K562 (cell line): ENCODE measurements at regions not wholly inside any gene's neighbourhood (a gene's known extent, or its start where the extent isn't known, plus 50 kb on each side); places are given as distances from the start of the nearest gene placed in this dataset.

Experiments used
- FOS ChIP-seq: IDR thresholded peaks from 3 replicates; pipeline ENCODE4 v1.6.1; 2011; ENCODE audit not compliant: insufficient read length; ENCODE audit errors: extremely low read depth
- GABPA ChIP-seq: fragments of 200-800 bp; sonication (Bioruptor generic); conservative IDR thresholded peaks from 2 replicates; pipeline ENCODE4 v1.6.1; 2016; ENCODE audit warnings: low read depth, missing genetic modification characterization, missing compliant biosample characterization
- HNRNPK ChIP-seq: fragments of 200-400 bp; formaldehyde crosslinking; IDR thresholded peaks from one replicate; pipeline ENCODE4 v1.6.1; 2018; ENCODE audit warnings: mild to moderate bottlenecking, low read depth, low read length; ENCODE audit not compliant: poor library complexity, severe bottlenecking
- OTX1 ChIP-seq: fragments of 450-650 bp; formaldehyde crosslinking; IDR thresholded peaks from 2 replicates; pipeline ENCODE4 v1.4.0; 2022; ENCODE audit warnings: mild to moderate bottlenecking
- RBFOX2 ChIP-seq: fragments of 200-400 bp; formaldehyde crosslinking; IDR thresholded peaks from 2 replicates; pipeline ENCODE4 v1.6.1; 2017; ENCODE audit warnings: low read depth, mild to moderate bottlenecking, low read length, moderate library complexity
- TRIM24 ChIP-seq, 2 experiments: fragments of 450-650 bp; IDR thresholded peaks; 2 replicates each; pipeline ENCODE4 v1.6.1; 2016
- ZNF217 ChIP-seq: sonication (generic); formaldehyde crosslinking; IDR thresholded peaks from 2 replicates; pipeline ENCODE4 v1.8.0; 2022; ENCODE audit warnings: mild to moderate bottlenecking, missing genetic modification reagents
- ZNF274 ChIP-seq: IDR thresholded peaks from 2 replicates; pipeline ENCODE4 v1.6.1; 2011; ENCODE audit warnings: low read depth, mild to moderate bottlenecking, low read length, moderate library complexity, borderline replicate concordance
- TF ChIP-seq, protein P1 (sequence below), 3 experiments: fragments of 200-800 bp in 1 of 3; fragments of 250-450 bp in 1 of 3; fragments of 450-650 bp in 1 of 3; sonication (Bioruptor Pico) in 1 of 3; sonication (Bioruptor generic) in 1 of 3; formaldehyde crosslinking in 1 of 3; IDR thresholded peaks; 2 replicates each; pipeline versions ENCODE4 v1.6.1 to v1.8.0; 2016 to 2022; ENCODE audit warnings: mild to moderate bottlenecking in 2 of 3, missing genetic modification characterization in 2 of 3, missing compliant biosample characterization in 1 of 3, moderate library complexity in 1 of 3
- TF ChIP-seq, protein P2 (sequence below): sonication (generic); formaldehyde crosslinking; IDR thresholded peaks from 2 replicates; pipeline ENCODE4 v1.5.0; 2020; ENCODE audit warnings: missing genetic modification reagents

- TF ChIP-seq HNRNPK (no peak), OTX1 (CRISPR knock-in tag) (no peak), ZNF274 (no peak), RBFOX2 (no peak), FOS (no peak), ZNF217 (CRISPR knock-in tag) (no peak), TRIM24 (IDR thresholded peaks at IDR 0.05) (no peak), GABPA (tag) (no peak)
- TF ChIP-seq, protein P1, sequence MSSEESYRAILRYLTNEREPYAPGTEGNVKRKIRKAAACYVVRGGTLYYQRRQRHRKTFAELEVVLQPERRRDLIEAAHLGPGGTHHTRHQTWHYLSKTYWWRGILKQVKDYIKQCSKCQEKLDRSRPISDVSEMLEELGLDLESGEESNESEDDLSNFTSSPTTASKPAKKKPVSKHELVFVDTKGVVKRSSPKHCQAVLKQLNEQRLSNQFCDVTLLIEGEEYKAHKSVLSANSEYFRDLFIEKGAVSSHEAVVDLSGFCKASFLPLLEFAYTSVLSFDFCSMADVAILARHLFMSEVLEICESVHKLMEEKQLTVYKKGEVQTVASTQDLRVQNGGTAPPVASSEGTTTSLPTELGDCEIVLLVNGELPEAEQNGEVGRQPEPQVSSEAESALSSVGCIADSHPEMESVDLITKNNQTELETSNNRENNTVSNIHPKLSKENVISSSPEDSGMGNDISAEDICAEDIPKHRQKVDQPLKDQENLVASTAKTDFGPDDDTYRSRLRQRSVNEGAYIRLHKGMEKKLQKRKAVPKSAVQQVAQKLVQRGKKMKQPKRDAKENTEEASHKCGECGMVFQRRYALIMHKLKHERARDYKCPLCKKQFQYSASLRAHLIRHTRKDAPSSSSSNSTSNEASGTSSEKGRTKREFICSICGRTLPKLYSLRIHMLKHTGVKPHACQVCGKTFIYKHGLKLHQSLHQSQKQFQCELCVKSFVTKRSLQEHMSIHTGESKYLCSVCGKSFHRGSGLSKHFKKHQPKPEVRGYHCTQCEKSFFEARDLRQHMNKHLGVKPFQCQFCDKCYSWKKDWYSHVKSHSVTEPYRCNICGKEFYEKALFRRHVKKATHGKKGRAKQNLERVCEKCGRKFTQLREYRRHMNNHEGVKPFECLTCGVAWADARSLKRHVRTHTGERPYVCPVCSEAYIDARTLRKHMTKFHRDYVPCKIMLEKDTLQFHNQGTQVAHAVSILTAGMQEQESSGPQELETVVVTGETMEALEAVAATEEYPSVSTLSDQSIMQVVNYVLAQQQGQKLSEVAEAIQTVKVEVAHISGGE (CRISPR knock-in tag; IDR thresholded peaks at IDR 0.05) = no peak
- TF ChIP-seq, protein P2, sequence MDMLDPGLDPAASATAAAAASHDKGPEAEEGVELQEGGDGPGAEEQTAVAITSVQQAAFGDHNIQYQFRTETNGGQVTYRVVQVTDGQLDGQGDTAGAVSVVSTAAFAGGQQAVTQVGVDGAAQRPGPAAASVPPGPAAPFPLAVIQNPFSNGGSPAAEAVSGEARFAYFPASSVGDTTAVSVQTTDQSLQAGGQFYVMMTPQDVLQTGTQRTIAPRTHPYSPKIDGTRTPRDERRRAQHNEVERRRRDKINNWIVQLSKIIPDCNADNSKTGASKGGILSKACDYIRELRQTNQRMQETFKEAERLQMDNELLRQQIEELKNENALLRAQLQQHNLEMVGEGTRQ (CRISPR knock-in tag) = no peak
Observed at GRCh38 chr2:52365946-52366345, 1334.0 kb upstream of the NRXN1 start (continued).
